Activated CD8-positive, alpha-beta memory T cell treated with anti-CD3 and anti-CD28 coated beads for 4 hours (primary cell): ENCODE measurements at regions not wholly inside any gene's neighbourhood (a gene's known extent, or its start where the extent isn't known, plus 50 kb on each side); places are given as distances from the start of the nearest gene placed in this dataset.

Experiments
- DNase-seq, 2 donors: peaks; one replicate each; pipeline ENCODE4 v3.0.0-alpha.2; 2020; ENCODE audit warnings: low read depth in 2 of 2

- DNase-seq, result no peak
These were observed 347.3 kb downstream of the CMPK2 start for GRCh38 chr2:6518361-6518760.

- DNase-seq, result no peak
These were observed 342.2 kb downstream of the CMPK2 start for GRCh38 chr2:6523476-6523875.

GRCh38 chr2:6524691-6525474, 340.8 kb downstream of the CMPK2 start:
- no peak for DNase-seq

GRCh38 chr2:6525475-6525964, 340.2 kb downstream of the CMPK2 start:
- no peak for DNase-seq

- no peak for DNase-seq
These were observed 339.4 kb downstream of the CMPK2 start for GRCh38 chr2:6526093-6526824.

- DNase-seq, result no peak
These were observed 334.4 kb downstream of the CMPK2 start for GRCh38 chr2:6531304-6531703.

DNA sequence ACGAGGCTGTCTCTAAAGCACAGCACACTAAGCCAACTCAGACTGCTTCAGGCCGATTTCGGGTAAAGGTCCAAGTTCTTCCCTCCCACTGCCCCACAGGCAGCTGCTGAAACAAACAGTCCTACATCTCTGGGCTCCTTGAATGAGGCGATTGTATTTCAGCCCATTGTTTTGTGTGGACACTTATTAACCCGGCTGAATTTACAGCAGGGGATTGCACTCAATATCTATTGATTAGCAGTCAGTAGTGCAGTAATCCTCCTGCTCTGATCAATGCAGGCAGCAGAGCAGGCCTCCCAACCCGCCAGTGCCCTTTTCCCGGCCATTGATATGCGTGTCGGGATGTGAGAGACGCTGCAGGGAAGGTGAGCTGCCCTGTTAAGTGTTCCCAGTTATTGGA, 330.1 kb downstream of the CMPK2 start:
- no peak for DNase-seq

- no peak for DNase-seq
These were observed 327.1 kb downstream of the CMPK2 start for GRCh38 chr2:6538607-6539006.

DNA sequence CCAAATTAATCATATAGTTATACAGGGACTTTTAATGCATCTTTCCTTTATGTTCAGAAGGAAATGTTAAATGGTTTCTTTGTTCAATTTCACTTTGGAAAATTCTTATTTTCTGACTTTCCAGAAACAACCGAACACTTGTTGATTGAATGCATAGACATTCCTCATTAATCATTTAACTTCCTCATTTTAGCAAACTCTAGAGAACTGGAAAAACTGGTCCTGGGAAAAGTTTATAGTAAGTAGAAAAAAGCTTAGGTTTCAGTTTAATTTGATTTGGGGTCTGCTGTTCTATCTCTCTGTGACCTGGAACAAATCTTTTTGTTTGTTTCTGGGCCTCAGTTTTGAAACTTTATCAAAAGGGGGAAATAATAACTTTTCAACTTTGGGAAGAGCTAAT, 320.4 kb downstream of the CMPK2 start:
- DNase-seq, result no peak

GRCh38 chr2:6545795-6546194, 319.9 kb downstream of the CMPK2 start:
- DNase-seq, result no peak

GRCh38 chr2:6554466-6554865, 311.2 kb downstream of the CMPK2 start:
- DNase-seq, result no peak

- DNase-seq, result no peak
These were observed 309.0 kb downstream of the CMPK2 start for GRCh38 chr2:6556755-6557154.

DNA sequence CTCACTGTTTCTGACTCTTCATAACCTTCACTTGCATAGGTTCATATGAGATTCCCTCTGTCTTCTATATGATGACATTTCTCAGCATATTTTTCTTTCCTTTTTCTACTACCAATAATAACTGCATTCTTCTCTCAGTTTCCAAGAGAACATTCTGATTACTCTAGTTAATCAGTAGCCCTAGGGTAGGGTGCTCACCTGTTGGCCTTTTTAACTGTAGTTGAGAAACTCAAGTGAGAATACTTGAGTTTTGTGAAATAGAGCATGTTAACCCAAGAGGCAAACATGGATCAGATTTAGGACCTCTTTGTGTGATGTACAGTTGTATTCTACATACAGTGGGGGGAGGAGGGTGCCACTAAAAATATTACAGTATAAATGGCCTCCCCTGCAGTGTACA, 308.0 kb downstream of the CMPK2 start:
- DNase-seq, result no peak

- DNase-seq, result no peak
These were observed 302.9 kb downstream of the CMPK2 start for GRCh38 chr2:6562771-6563170.

- no peak for DNase-seq
These were observed 301.4 kb downstream of the CMPK2 start for GRCh38 chr2:6564326-6564725.

DNA sequence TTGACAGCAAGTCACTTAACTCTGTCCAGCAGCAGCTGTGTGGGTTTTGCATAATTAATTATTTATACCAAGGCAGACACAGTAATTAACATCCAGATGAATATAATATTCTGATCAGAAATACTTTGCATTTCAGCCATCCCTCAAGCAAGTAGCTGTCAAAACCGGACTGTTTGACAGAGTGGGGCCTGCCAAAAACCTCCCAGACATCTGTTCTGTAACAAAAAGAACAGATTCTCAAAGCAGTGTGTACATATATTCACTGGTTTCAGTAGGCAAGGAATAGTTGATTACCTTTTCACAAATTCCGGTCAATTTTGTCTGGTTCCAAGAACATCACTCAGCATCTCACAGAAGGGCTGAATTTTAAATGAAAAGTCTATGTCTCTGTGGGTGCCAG, 291.6 kb downstream of the CMPK2 start:
- no peak for DNase-seq

DNA sequence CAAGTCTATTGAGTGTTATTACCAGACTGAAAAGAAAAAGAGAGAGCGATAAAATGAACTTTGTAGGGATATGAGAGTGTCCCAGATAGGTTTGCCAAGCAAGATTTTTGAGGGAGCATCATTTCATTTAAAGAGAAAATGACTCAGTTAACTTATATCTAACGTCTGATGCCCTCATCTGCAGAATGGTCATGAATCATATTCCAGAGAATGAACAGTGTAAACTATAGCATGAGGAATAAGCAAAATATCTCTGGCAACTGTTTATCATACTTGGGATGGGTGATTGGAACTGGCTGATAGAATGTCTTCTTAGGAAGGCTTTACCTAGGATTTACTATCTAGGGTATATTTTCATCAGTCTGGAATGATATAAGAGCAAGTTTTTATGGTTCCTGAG, 289.4 kb downstream of the CMPK2 start:
- no peak for DNase-seq

DNA sequence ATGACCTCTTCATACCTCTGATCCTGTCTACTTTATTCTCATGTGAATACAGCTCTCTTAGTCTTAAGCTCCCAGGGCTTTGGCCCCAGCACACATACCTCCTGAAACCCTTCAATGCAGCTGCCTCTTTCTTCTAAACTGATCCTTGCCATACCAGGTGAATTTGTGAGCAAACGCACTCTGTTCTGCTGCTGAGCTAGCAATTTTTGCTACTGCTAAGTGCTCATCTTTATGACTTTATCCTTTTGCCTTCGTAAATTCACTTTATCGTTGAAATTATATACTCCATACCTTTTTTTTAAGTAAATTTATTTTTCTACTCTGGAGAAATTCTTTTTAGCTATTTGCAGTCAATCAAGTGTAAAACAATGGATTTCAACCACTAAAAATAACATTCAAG, 287.7 kb downstream of the CMPK2 start:
- DNase-seq, result no peak

- DNase-seq, result no peak
These were observed 287.3 kb downstream of the CMPK2 start for GRCh38 chr2:6578416-6578815.

GRCh38 chr2:6579281-6579680, 286.4 kb downstream of the CMPK2 start:
- DNase-seq, result no peak

- DNase-seq, result no peak
These were observed 284.7 kb downstream of the CMPK2 start for GRCh38 chr2:6580982-6581381.

- no peak for DNase-seq
These were observed 276.6 kb downstream of the CMPK2 start for GRCh38 chr2:6589150-6589549.

DNA sequence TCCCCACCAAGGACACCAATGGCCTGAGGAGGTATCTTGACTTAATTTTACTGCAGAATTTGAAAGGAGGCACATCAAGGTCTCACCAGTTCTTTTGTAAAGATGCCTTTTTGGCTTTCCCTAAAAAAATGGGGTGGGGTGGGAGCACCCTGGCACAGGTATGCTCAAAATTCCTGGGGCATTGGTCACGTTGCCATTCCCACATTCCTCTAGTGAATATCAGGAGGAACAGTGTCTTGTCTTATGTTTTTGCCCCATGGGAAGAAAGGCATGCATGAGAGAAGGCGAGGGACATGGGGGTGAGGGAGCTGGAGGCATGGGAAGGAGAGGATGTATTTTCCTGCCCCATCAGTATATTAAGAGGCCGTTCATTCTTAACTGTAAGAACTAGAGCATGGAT, 275.3 kb downstream of the CMPK2 start:
- DNase-seq, result no peak
